Upper lobe of left lung (tissue), 6 donors: ENCODE measurements at regions not wholly inside any gene's neighbourhood (a gene's known extent, or its start where the extent isn't known, plus 50 kb on each side); places are given as distances from the start of the nearest gene placed in this dataset.
"Not testable (repeated sequence)": the region's sequence is repeated elsewhere in the genome, so short reads cannot be mapped to it uniquely, and the experiment has no call there.

Experiments used
- ATAC-seq, 2 donors: fragments of 200-7000 bp; cut with Tn5 transposase; one replicate each; pipeline ENCODE4 v1.9.1; 2022; ENCODE audit warnings: mild to moderate bottlenecking in 2 of 2, moderate library complexity in 2 of 2; ENCODE audit not compliant: low FRiP score in 2 of 2
- DNase-seq, 2 donors: peaks; one replicate each; pipeline ENCODE4 v3.0.0-alpha.2; 2019 to 2020
- H3K27ac ChIP-seq, 4 donors: fragments of 200-600 bp; sonication (generic); one replicate each; pipeline ENCODE4 v1.5.1; 2016 to 2019
- H3K27me3 ChIP-seq, 4 donors: fragments of 200-600 bp; sonication (generic); one replicate each; pipeline ENCODE4 v1.5.1; 2017 to 2019
- H3K36me3 ChIP-seq, 4 donors: fragments of 200-600 bp; sonication (generic); one replicate each; pipeline ENCODE4 v1.5.1; 2016 to 2019
- H3K4me1 ChIP-seq, 4 donors: fragments of 200-600 bp; sonication (generic); one replicate each; pipeline ENCODE4 v1.5.1; 2018 to 2019
- H3K4me3 ChIP-seq, 4 donors: fragments of 200-600 bp; sonication (generic); one replicate each; pipeline ENCODE4 v1.5.1; 2017 to 2019; ENCODE audit warnings: mild to moderate bottlenecking in 2 of 4, moderate library complexity in 1 of 4
- H3K9me3 ChIP-seq, 4 donors: fragments of 200-600 bp; sonication (generic); one replicate each; pipeline ENCODE4 v1.5.1; 2018 to 2019
- CTCF ChIP-seq, 6 experiments: fragments of 450-650 bp in 4 of 6; fragments of 200-600 bp in 2 of 6; sonication (generic) in 2 of 6; IDR thresholded peaks; one replicate each; pipeline ENCODE4 v1.5.1; 2016 to 2019; ENCODE audit warnings: antibody characterized with exemption in 6 of 6
- EP300 ChIP-seq, 4 donors: sonication (generic); formaldehyde crosslinking; IDR thresholded peaks; one replicate each; pipeline ENCODE4 v1.5.1; 2017; ENCODE audit warnings: antibody characterized with exemption in 4 of 4, control low read depth in 2 of 4
- POLR2A ChIP-seq, 4 donors: fragments of 450-650 bp; IDR thresholded peaks; one replicate each; pipeline ENCODE4 v1.5.1; 2016 to 2017; ENCODE audit warnings: antibody characterized with exemption in 4 of 4, mild to moderate bottlenecking in 2 of 4
- POLR2AphosphoS5 ChIP-seq, 2 donors: sonication (generic); formaldehyde crosslinking; IDR thresholded peaks; one replicate each; pipeline ENCODE4 v1.5.1; 2017; ENCODE audit warnings: antibody characterized with exemption in 2 of 2
- WGBS, 2 donors: methylation state at CpG; one replicate each; pipeline ENCODE4 v1.1.5; 2017 to 2018; 5-methylcytosine and 5-hydroxymethylcytosine counted together
- donor health status: DM: no; HTN: no; CAD: no; lungs with moderate emphysema.
- donor health status: DM: no; HTN: yes; CAD: no; lungs with severe emphysema.

DNA sequence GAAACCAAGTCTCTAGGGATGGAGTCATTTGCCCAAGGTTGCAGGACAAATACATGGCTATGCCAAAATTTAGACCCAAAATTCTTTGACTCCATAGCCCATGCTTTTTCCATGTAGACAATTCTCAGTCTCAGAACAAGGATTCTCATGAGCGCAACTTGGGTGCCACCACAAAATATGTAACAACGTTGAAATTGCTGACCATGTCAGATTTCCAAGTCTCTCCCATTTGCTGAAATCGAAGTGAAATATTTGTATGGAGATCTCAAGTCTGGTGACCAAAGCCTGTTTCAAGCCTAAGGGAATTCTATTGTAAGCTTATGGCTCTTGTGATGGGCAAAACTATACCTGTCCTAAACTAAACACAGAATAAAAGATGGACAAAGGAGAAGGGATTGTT lies 333.5 kb downstream of the AEBP2 start:
- TF ChIP-seq POLR2A (IDR thresholded peaks at IDR 0.05) (no peak), CTCF (IDR thresholded peaks at IDR 0.05) (no peak), EP300 (IDR thresholded peaks at IDR 0.05) (no peak), POLR2AphosphoS5 (IDR thresholded peaks at IDR 0.05) (no peak)
- Histone ChIP-seq H3K36me3 (no peaks in the 10 kb centered on the region), H3K27ac (no peak overlapping the region), H3K27me3 (no peaks in the 10 kb centered on the region), H3K9me3 (no peaks in the 10 kb centered on the region), H3K4me1 (no peaks in the 10 kb centered on the region), H3K4me3 (no peak overlapping the region)
- no peak for ATAC-seq
- no peak for DNase-seq
- WGBS, 2 donors: 91 to 93% methylated on average over 3 of the region's 3 CpGs

GRCh38 chr12:19775241-19775640 lies 335.9 kb downstream of the AEBP2 start:
- H3K27ac ChIP-seq: no peak overlapping the region
- DNase-seq: peak in 1 of 2 donors; percentile 32
- no peaks in the 10 kb centered on the region for H3K36me3 ChIP-seq
- ATAC-seq: no peak
- H3K27me3 ChIP-seq: no peaks in the 10 kb centered on the region
- WGBS, 2 donors: 93 to 94% methylated on average over 14 to 15 of the region's 15 CpGs
- no peaks in the 10 kb centered on the region for H3K4me1 ChIP-seq
- no peaks in the 10 kb centered on the region for H3K9me3 ChIP-seq
- TF ChIP-seq EP300 (IDR thresholded peaks at IDR 0.05) (no peak), CTCF (IDR thresholded peaks at IDR 0.05) (no peak), POLR2AphosphoS5 (IDR thresholded peaks at IDR 0.05) (no peak), POLR2A (IDR thresholded peaks at IDR 0.05) (no peak)
- H3K4me3 ChIP-seq: no peak overlapping the region

GRCh38 chr12:19775976-19776375 lies 336.7 kb downstream of the AEBP2 start:
- not testable (repeated sequence) for H3K4me1 ChIP-seq, ATAC-seq, H3K9me3 ChIP-seq, H3K27me3 ChIP-seq, H3K4me3 ChIP-seq, H3K36me3 ChIP-seq, H3K27ac ChIP-seq
- WGBS, 2 donors: 98% methylated on average over 19 of the region's 19 CpGs
- DNase-seq: peak in 1 of 2 donors; percentile 37

DNA sequence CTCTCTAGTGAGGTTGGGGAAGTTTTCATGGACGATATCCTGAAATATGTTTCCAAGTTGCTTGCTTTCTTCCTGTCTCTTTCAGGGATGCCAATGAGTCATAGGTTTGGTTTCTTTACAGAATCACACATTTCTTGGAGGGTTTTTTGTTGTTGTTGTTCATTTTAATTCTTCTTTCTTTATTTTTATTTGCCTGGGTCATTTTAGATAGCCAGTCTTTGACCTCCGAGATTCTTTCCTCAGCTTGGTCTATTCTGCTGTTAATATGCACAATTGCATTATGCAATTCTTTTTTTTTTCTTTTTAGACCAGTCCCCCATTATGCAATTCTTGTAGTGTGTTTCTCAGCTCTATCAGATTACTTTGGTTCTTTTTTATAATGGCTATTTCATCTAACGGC lies 338.9 kb downstream of the AEBP2 start:
- no peaks in the 10 kb centered on the region for H3K27me3 ChIP-seq
- no peak overlapping the region for H3K27ac ChIP-seq
- H3K4me3 ChIP-seq: no peak overlapping the region
- ATAC-seq: no peak
- no peak for TF ChIP-seq EP300 (IDR thresholded peaks at IDR 0.05)
- TF ChIP-seq POLR2A (IDR thresholded peaks at IDR 0.05): no peak
- TF ChIP-seq POLR2AphosphoS5 (IDR thresholded peaks at IDR 0.05): no peak
- TF ChIP-seq CTCF (IDR thresholded peaks at IDR 0.05): no peak
- H3K36me3 ChIP-seq: no peaks in the 10 kb centered on the region
- H3K9me3 ChIP-seq: no peaks in the 10 kb centered on the region
- WGBS, 2 donors: 33 to 52% methylated on average over 3 of the region's 3 CpGs
- H3K4me1 ChIP-seq: no peaks in the 10 kb centered on the region
- no peak for DNase-seq

- no peak for TF ChIP-seq CTCF (IDR thresholded peaks at IDR 0.05)
- TF ChIP-seq EP300 (IDR thresholded peaks at IDR 0.05): no peak
- DNase-seq (no peak), ATAC-seq (peak in 1 of 2 donors; percentile 6)
- 28 to 70% methylated on average over 2 of the region's 2 CpGs for WGBS, 2 donors
- Histone ChIP-seq H3K27me3 (no peaks in the 10 kb centered on the region), H3K9me3 (no peaks in the 10 kb centered on the region), H3K27ac (no peak overlapping the region), H3K4me3 (no peak overlapping the region), H3K36me3 (no peaks in the 10 kb centered on the region), H3K4me1 (no peaks in the 10 kb centered on the region)
Observed at GRCh38 chr12:19778797-19779196, 339.5 kb downstream of the AEBP2 start.
